SJCRH30 (cell line): ENCODE measurements at regions not wholly inside any gene's neighbourhood (a gene's known extent, or its start where the extent isn't known, plus 50 kb on each side); places are given as distances from the start of the nearest gene placed in this dataset.
"Not testable (repeated sequence)": the region's sequence is repeated elsewhere in the genome, so short reads cannot be mapped to it uniquely, and the experiment has no call there.

Source experiments
- DNase-seq, 2 experiments: peaks; one replicate each; pipeline ENCODE4 v3.0.0-alpha.2; 2015 to 2020
- H3K27ac ChIP-seq: fragments of 250-450 bp; sonication (Bioruptor Pico); 2 replicates; pipeline ENCODE4 v1.5.1; 2020; ENCODE audit warnings: mild to moderate bottlenecking, moderate library complexity
- H3K27me3 ChIP-seq: fragments of 250-450 bp; sonication (Bioruptor Pico); 2 replicates; pipeline ENCODE4 v1.5.1; 2020; ENCODE audit warnings: mild to moderate bottlenecking, moderate library complexity
- H3K36me3 ChIP-seq: fragments of 250-450 bp; sonication (Bioruptor Pico); 2 replicates; pipeline ENCODE4 v1.5.1; 2020; ENCODE audit warnings: mild to moderate bottlenecking, moderate library complexity
- H3K4me1 ChIP-seq: fragments of 250-450 bp; sonication (Bioruptor Pico); 2 replicates; pipeline ENCODE4 v1.5.1; 2020; ENCODE audit warnings: mild to moderate bottlenecking, moderate library complexity
- H3K4me3 ChIP-seq: fragments of 250-450 bp; sonication (Bioruptor Pico); 2 replicates; pipeline ENCODE4 v1.5.1; 2020; ENCODE audit warnings: mild to moderate bottlenecking, moderate library complexity
- H3K9me3 ChIP-seq: fragments of 250-450 bp; sonication (Bioruptor Pico); replicated peaks from 2 replicates; pipeline ENCODE4 v1.5.1; 2020; ENCODE audit warnings: mild to moderate bottlenecking, moderate library complexity

DNA sequence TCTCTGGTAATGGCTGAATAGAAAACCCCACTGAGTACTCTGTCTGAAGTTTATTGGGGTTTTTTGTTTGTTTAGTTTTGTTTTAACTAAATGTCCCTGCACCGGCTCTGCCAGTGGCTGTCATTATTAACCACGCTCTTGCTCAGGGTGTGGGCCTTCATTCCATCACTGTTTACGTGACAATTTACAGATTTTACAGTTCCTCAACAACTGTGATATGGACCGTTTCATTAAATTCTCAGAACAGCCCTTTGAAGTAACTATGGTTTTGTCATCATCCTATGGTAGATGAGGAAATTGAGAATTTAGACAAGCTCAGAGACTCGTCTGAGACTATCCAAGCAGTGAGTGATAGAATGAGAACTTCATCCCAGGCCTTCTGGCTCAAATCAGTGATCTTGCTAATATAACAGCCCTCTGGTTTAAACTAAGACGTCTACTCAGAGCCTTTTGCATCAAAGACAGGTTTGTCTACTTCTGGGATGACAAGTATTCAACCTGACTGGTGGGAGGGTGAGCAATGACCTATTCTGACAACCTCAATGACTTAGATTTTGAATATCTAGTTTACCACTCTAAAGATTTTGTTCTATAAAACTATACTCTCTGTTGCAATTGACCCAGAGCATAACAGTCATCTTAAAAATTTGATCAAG lies 77.3 kb upstream of the MAP3K1 start:
- no peak overlapping the region for H3K4me3 ChIP-seq
- peaks cover 9% of the 10 kb centered on the region; the same call in 1 of the 2 replicates for H3K4me1 ChIP-seq
- H3K27ac ChIP-seq, result no peak overlapping the region
- H3K36me3 ChIP-seq, result no peaks in the 10 kb centered on the region
- DNase-seq, result no peak
- H3K27me3 ChIP-seq, result no peaks in the 10 kb centered on the region
- H3K9me3 ChIP-seq, result no peaks in the 10 kb centered on the region

- H3K9me3 ChIP-seq, result no peaks in the 10 kb centered on the region
- H3K36me3 ChIP-seq, result no peaks in the 10 kb centered on the region
- DNase-seq, result no peak
- H3K27ac ChIP-seq, result no peak overlapping the region
- H3K27me3 ChIP-seq, result no peaks in the 10 kb centered on the region
- no peak overlapping the region for H3K4me3 ChIP-seq
- H3K4me1 ChIP-seq, result peaks cover 9% of the 10 kb centered on the region; the same call in 1 of the 2 replicates
Observed at GRCh38 chr5:56737002-56737621, 78.2 kb upstream of the MAP3K1 start.

- H3K27ac ChIP-seq, result no peak overlapping the region
- H3K9me3 ChIP-seq, result no peaks in the 10 kb centered on the region
- no peaks in the 10 kb centered on the region for H3K36me3 ChIP-seq
- H3K4me1 ChIP-seq, result peaks cover 9% of the 10 kb centered on the region; the same call in 1 of the 2 replicates
- H3K4me3 ChIP-seq, result no peak overlapping the region
- H3K27me3 ChIP-seq, result no peaks in the 10 kb centered on the region
- no peak for DNase-seq
Observed at GRCh38 chr5:56735849-56736641, 79.3 kb upstream of the MAP3K1 start.

GRCh38 chr5:56734091-56734694 lies 81.2 kb upstream of the MAP3K1 start:
- no peaks in the 10 kb centered on the region for H3K36me3 ChIP-seq
- no peak overlapping the region for H3K27ac ChIP-seq
- peaks cover 9% of the 10 kb centered on the region; the same call in 1 of the 2 replicates for H3K4me1 ChIP-seq
- no peaks in the 10 kb centered on the region for H3K27me3 ChIP-seq
- DNase-seq, result peak; percentile 26 to 44
- no peaks in the 10 kb centered on the region for H3K9me3 ChIP-seq
- no peak overlapping the region for H3K4me3 ChIP-seq

- Histone ChIP-seq H3K36me3 (no peaks in the 10 kb centered on the region), H3K9me3 (no peaks in the 10 kb centered on the region), H3K4me1 (peaks cover 9% of the 10 kb centered on the region; the same call in 1 of the 2 replicates), H3K27ac (no peak overlapping the region), H3K27me3 (no peaks in the 10 kb centered on the region), H3K4me3 (no peak overlapping the region)
- DNase-seq, result no peak
Observed at GRCh38 chr5:56733580-56733979, 81.8 kb upstream of the MAP3K1 start.

DNA sequence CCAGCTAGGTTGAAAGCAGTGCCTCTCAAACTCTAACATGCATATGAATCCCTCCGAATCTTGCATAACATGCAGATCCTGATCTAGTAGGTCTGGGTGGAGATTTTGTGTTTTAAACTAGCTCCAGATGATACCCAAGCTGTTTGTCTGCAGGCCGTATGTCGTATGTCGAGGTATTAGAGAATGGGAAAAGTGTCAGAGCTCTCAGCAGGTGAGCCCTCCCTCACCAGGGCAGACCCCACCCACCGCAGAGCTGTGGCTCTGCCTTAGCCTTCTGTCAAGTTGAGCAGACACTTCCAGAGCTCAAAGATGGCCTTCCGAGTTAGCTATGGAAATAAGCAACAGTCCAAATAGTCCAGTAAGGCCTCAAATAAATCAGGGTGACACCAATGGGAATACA lies 83.2 kb upstream of the MAP3K1 start:
- Histone ChIP-seq H3K4me3 (no peak overlapping the region), H3K27ac (no peak overlapping the region), H3K9me3 (no peaks in the 10 kb centered on the region), H3K36me3 (no peaks in the 10 kb centered on the region), H3K4me1 (peaks cover 9% of the 10 kb centered on the region; the same call in 1 of the 2 replicates), H3K27me3 (no peaks in the 10 kb centered on the region)
- DNase-seq, result no peak

DNA sequence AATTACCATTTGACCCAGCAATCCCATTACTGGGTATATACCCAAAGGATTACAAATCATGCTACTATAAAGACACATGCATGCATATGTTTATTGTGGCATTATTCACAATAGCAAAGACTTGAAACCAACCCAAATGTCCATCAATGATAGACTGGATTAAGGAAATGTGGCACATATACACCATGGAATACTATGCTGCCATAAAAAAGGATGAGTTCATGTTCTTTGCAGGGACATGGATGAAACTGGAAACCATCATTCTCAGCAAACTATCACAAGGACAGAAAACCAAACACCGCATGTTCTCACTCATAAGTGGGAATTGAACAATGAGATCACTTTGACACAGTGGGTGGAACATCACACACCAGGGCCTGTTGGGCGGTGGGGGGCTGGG lies 83.9 kb upstream of the MAP3K1 start:
- not testable (repeated sequence) for H3K36me3 ChIP-seq, H3K4me1 ChIP-seq, H3K9me3 ChIP-seq, H3K27me3 ChIP-seq, H3K27ac ChIP-seq, H3K4me3 ChIP-seq, DNase-seq

GRCh38 chr5:56729488-56729887 lies 85.9 kb upstream of the MAP3K1 start:
- Histone ChIP-seq H3K27ac (no peak overlapping the region), H3K9me3 (no peaks in the 10 kb centered on the region), H3K4me1 (peaks cover 4% of the 10 kb centered on the region; the same call in 1 of the 2 replicates), H3K27me3 (no peaks in the 10 kb centered on the region), H3K36me3 (no peaks in the 10 kb centered on the region), H3K4me3 (no peak overlapping the region)
- no peak for DNase-seq

- no peak for DNase-seq
- H3K27ac ChIP-seq, result no peak overlapping the region
- no peaks in the 10 kb centered on the region for H3K36me3 ChIP-seq
- H3K4me1 ChIP-seq, result no peaks in the 10 kb centered on the region
- H3K9me3 ChIP-seq, result no peaks in the 10 kb centered on the region
- no peaks in the 10 kb centered on the region for H3K27me3 ChIP-seq
- H3K4me3 ChIP-seq, result no peak overlapping the region
Observed at GRCh38 chr5:56725711-56726411, 89.5 kb upstream of the MAP3K1 start.

GRCh38 chr5:56724857-56725256 lies 90.5 kb upstream of the MAP3K1 start:
- not testable (repeated sequence) for H3K27me3 ChIP-seq, H3K27ac ChIP-seq, H3K4me1 ChIP-seq, H3K4me3 ChIP-seq, H3K9me3 ChIP-seq, H3K36me3 ChIP-seq, DNase-seq

GRCh38 chr5:56722317-56722716 lies 93.0 kb upstream of the MAP3K1 start:
- Histone ChIP-seq H3K27ac (no peak overlapping the region), H3K4me3 (no peak overlapping the region), H3K9me3 (no peaks in the 10 kb centered on the region), H3K4me1 (no peaks in the 10 kb centered on the region; the same call in 1 of the 2 replicates), H3K27me3 (no peaks in the 10 kb centered on the region), H3K36me3 (no peaks in the 10 kb centered on the region)
- no peak for DNase-seq

- no peaks in the 10 kb centered on the region for H3K36me3 ChIP-seq
- no peak for DNase-seq
- H3K27ac ChIP-seq, result no peak overlapping the region
- H3K4me1 ChIP-seq, result no peaks in the 10 kb centered on the region; the same call in 1 of the 2 replicates
- H3K27me3 ChIP-seq, result no peaks in the 10 kb centered on the region
- H3K4me3 ChIP-seq, result no peak overlapping the region
- no peaks in the 10 kb centered on the region for H3K9me3 ChIP-seq
Observed at GRCh38 chr5:56717253-56717987, 97.9 kb upstream of the MAP3K1 start.

GRCh38 chr5:56715986-56716385 lies 99.4 kb upstream of the MAP3K1 start:
- no peak overlapping the region for H3K27ac ChIP-seq
- H3K36me3 ChIP-seq, result no peaks in the 10 kb centered on the region
- no peaks in the 10 kb centered on the region for H3K9me3 ChIP-seq
- no peak for DNase-seq
- H3K4me1 ChIP-seq, result no peaks in the 10 kb centered on the region; the same call in 1 of the 2 replicates
- no peak overlapping the region for H3K4me3 ChIP-seq
- no peaks in the 10 kb centered on the region for H3K27me3 ChIP-seq
